ENCODE measurements at regions not wholly inside any gene's neighbourhood (a gene's known extent, or its start where the extent isn't known, plus 50 kb on each side); places are given as distances from the start of the nearest gene placed in this dataset.
"Not testable (repeated sequence)": the region's sequence is repeated elsewhere in the genome, so short reads cannot be mapped to it uniquely, and the experiment has no call there.

DNA sequence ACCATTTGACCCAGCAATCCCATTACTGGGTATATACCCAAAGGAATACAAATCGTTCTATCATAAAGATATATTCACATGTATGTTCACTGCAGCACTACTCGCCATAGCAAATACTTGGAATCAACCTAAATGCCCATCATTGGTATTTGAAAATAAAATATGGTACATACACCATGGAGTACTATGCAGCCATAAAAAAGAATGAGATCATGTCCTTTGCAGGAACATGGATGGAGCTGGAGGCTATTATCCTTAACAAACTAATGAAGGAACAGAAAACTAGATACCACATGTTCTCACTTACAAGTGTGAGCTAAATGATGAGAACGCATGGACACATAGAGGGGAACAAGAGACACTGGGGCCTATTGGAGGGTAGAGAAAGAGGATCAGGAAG is 63.1 kb upstream of the JAK1 start:
- TF ChIP-seq CTCF, POLR2A (IDR thresholded peaks at IDR 0.05): not testable (repeated sequence)
